ENCODE measurements at regions not wholly inside any gene's neighbourhood (a gene's known extent, or its start where the extent isn't known, plus 50 kb on each side); places are given as distances from the start of the nearest gene placed in this dataset.

DNA sequence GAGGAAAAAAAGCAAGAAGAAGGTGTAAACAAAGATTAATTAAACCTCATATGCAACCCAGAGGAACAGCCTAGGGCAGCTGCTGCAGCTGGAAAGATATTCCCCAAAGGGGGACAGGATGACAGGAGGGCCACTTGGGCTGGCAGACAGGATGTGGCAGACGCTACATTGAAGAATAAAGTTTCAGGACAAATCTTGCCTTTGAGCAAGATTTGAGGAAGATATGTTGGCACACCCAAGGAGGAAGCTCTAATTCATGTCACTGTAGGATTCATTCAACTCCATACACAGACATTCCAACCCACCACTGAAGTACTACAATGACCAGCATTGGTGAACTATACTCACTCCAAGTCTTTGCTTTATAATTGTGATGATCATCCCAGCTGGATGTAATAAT, 504.0 kb downstream of the SHQ1 start:
- TF ChIP-seq EZH2 (IDR thresholded peaks at IDR 0.05; ENCODE audit: low read depth), result no peak
- TF ChIP-seq, protein P1, sequence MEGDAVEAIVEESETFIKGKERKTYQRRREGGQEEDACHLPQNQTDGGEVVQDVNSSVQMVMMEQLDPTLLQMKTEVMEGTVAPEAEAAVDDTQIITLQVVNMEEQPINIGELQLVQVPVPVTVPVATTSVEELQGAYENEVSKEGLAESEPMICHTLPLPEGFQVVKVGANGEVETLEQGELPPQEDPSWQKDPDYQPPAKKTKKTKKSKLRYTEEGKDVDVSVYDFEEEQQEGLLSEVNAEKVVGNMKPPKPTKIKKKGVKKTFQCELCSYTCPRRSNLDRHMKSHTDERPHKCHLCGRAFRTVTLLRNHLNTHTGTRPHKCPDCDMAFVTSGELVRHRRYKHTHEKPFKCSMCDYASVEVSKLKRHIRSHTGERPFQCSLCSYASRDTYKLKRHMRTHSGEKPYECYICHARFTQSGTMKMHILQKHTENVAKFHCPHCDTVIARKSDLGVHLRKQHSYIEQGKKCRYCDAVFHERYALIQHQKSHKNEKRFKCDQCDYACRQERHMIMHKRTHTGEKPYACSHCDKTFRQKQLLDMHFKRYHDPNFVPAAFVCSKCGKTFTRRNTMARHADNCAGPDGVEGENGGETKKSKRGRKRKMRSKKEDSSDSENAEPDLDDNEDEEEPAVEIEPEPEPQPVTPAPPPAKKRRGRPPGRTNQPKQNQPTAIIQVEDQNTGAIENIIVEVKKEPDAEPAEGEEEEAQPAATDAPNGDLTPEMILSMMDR (conservative IDR thresholded peaks at IDR 0.05), result no peak
- no TSS peak for BruUV-seq (replicated peaks)

DNA sequence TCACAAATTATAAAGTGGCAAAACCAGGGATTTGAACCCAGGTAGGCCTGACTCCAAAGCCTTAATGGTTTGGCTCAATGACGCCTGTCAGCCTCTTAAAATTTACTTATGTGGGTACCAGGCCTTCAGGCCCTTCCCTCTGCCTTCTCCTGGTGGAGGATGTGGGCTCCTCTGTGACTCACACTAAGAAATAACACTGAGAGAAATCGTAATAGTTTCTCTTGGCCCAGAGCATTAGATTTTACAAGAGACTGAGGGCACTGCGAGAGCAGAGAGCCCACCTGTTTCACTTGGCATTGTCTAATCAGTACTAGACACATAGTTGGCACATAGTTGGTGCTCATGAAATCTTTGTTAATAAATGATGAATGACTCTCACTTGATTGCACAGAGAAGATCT, 505.2 kb downstream of the SHQ1 start:
- peaks cover 9% of the 10 kb centered on the region; the same call in 1 of the 2 replicates for H3F3A ChIP-seq (ENCODE audit: insufficient read depth, low read depth)
- DNase-seq, result no peak
- no peaks in the 10 kb centered on the region for H3K9me2 ChIP-seq (ENCODE audit: insufficient read depth)
- H3K27me3 ChIP-seq (ENCODE audit: insufficient read depth, low read depth), result no peaks in the 10 kb centered on the region
- intact Hi-C loops (cut with micrococcal nuclease; ENCODE audit: unreplicated experiment), result no loop called here
- no peak overlapping the region for H2AFZ ChIP-seq
- ChIA-PET CTCF (no interaction called here), POLR2A (ENCODE audit: unreplicated experiment) (no interaction called here)
- no peak overlapping the region for H3K4me3 ChIP-seq
- H3K4me1 ChIP-seq (replicated peaks; ENCODE audit: insufficient read depth), result peaks cover 14% of the 10 kb centered on the region
- no peak overlapping the region for H3K4me2 ChIP-seq
- peaks cover 6% of the 10 kb centered on the region; the same call in 1 of the 2 replicates for H3K9me3 ChIP-seq (ENCODE audit: insufficient read depth, low read depth)
- H3K27ac ChIP-seq, result no peak overlapping the region
- H4K20me1 ChIP-seq (ENCODE audit: insufficient read depth), result no peaks in the 10 kb centered on the region
- no peaks in the 10 kb centered on the region for H3K36me3 ChIP-seq (ENCODE audit: low read depth)
- TF ChIP-seq EZH2 (IDR thresholded peaks at IDR 0.05; ENCODE audit: low read depth), result no peak
- TF ChIP-seq, protein P1 (conservative IDR thresholded peaks at IDR 0.05), result no peak
- BruUV-seq (replicated peaks), result no TSS peak
- no peaks in the 10 kb centered on the region for H3K79me2 ChIP-seq (ENCODE audit: low read depth)

More for the DNA sequence above, 504.0 kb downstream of the SHQ1 start:
- Histone ChIP-seq H3K36me3 (ENCODE audit: low read depth) (no peaks in the 10 kb centered on the region), H2AFZ (no peak overlapping the region), H3F3A (ENCODE audit: insufficient read depth, low read depth) (no peaks in the 10 kb centered on the region), H3K27me3 (ENCODE audit: insufficient read depth, low read depth) (no peaks in the 10 kb centered on the region), H4K20me1 (ENCODE audit: insufficient read depth) (no peaks in the 10 kb centered on the region), H3K27ac (no peak overlapping the region), H3K79me2 (ENCODE audit: low read depth) (no peaks in the 10 kb centered on the region), H3K4me2 (no peak overlapping the region), H3K4me1 (replicated peaks; ENCODE audit: insufficient read depth) (peaks cover 5% of the 10 kb centered on the region), H3K9me3 (ENCODE audit: insufficient read depth, low read depth) (no peaks in the 10 kb centered on the region), H3K9me2 (ENCODE audit: insufficient read depth) (no peaks in the 10 kb centered on the region), H3K4me3 (no peak overlapping the region)
- intact Hi-C loops (cut with micrococcal nuclease; ENCODE audit: unreplicated experiment), result no loop called here
- no peak for DNase-seq
- POLR2A ChIA-PET (ENCODE audit: unreplicated experiment), result no interaction called here
- CTCF ChIA-PET, result no interaction called here

DNA sequence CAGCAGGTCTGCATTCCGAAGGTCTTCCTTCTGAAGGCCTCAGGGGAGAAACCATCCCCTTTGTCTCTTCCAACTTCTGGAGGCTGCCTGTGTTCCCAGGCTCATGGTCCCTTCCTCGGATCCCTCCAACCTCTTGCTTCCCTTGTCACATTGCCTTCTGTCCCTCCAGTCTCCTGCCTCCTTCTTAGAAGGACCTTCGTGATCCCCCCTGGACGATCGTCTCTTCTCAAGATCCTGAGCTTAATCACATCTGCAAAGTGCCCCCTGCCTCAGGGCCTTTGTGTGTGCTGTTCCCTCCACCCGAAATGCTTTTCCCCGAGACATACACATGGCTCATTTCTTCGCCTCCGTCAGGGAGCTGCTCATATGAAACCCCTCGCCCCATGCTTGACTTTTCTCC, 505.8 kb downstream of the SHQ1 start:
- TF ChIP-seq, protein P1 (conservative IDR thresholded peaks at IDR 0.05), result no peak
- no peak for TF ChIP-seq EZH2 (IDR thresholded peaks at IDR 0.05; ENCODE audit: low read depth)
- Histone ChIP-seq H3F3A (ENCODE audit: insufficient read depth, low read depth) (peaks cover 12% of the 10 kb centered on the region; the same call in 1 of the 2 replicates), H3K79me2 (ENCODE audit: low read depth) (no peaks in the 10 kb centered on the region), H3K9me3 (ENCODE audit: insufficient read depth, low read depth) (peaks cover 9% of the 10 kb centered on the region; the same call in 1 of the 2 replicates), H4K20me1 (ENCODE audit: insufficient read depth) (no peaks in the 10 kb centered on the region), H3K9me2 (ENCODE audit: insufficient read depth) (no peaks in the 10 kb centered on the region), H3K4me2 (no peak overlapping the region), H3K4me3 (no peak overlapping the region), H2AFZ (no peak overlapping the region), H3K27ac (no peak overlapping the region), H3K4me1 (replicated peaks; ENCODE audit: insufficient read depth) (peaks cover 14% of the 10 kb centered on the region), H3K27me3 (ENCODE audit: insufficient read depth, low read depth) (no peaks in the 10 kb centered on the region), H3K36me3 (ENCODE audit: low read depth) (no peaks in the 10 kb centered on the region)
- no TSS peak for BruUV-seq (replicated peaks)
- ChIA-PET POLR2A (ENCODE audit: unreplicated experiment) (no interaction called here), CTCF (no interaction called here)
- intact Hi-C loops (cut with micrococcal nuclease; ENCODE audit: unreplicated experiment), result no loop called here
- no peak for DNase-seq
